ENCODE measurements at regions not wholly inside any gene's neighbourhood (a gene's known extent, or its start where the extent isn't known, plus 50 kb on each side); places are given as distances from the start of the nearest gene placed in this dataset.

DNA sequence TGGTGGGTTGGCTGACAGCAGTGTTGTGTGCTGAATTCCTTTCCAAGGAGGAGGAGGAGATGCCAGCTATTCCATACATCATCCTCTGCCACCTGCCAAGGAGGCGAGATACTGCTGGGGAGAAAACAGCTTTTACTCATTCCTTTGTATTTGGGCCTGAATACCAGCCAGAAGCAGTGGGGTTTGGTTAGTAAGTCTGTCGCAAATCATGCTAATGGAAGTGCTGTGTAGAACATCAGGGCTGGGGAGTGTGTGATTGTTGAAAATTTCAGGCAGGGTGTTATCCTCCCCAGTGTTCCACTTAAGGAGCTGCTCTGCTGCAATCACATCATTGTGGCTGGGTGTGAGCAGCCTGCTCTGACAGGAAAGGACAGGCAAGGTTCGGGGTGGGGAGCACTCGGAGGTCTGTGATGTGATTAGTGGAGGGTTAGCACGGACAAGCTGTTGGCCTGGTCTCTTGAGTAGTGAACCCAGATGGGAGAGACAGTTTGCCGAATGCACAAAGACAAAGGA is 128.2 kb upstream of the DLX2 start:
- DNase-seq (ENCODE audit: low read depth): no peak

DNA sequence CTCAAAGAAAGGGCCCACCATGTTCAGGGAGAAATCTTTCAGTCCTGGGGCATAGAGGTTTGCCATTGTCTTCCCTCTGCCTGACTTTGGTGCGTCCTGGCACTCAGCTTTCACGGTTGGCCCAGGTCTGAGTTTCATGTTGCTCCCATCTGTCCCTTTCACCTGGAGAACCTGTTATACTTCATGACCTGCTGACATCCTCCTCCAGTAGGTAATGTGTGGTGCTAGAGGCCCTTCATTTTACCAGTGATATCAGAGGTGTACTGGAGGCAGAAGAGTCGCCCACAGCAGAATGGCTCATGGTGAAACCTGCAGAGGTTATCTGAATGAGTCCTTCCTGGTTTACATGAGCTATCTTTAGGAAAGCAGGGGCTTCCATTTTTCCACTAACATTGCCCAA is 128.8 kb upstream of the DLX2 start:
- no peak for DNase-seq (ENCODE audit: low read depth)

DNA sequence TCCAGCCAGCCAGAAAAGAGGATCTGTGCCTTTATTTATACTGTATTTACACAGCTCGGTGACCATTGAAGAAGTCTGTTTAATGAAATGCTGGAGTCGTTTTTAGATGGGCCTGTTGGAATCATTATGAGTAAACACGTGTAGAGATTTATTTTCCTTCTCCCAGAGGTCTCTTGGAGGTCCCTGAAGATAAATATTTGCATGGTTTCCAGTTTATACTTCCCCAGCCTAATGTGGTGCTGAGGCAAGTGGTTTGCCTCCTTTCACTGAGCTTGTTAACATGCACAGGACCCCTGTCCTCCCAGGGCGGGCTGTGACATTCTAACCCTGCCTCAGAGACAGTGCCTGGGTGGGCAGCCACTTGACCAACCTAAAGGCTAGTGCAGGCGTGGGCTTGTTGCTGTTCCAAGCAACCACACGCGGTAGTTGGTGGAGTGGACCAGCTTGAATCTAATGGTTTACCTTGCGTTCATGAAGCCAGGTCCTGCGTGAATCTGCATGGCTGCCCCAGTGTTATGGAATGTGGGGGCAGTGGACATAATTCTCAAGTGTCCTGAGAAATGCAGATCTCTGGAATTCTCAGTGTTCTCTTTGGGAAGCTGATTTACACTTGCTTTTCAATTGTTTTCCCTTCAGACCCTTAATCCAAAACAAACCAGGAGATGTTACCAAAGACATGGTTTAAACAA is 130.2 kb upstream of the DLX2 start:
- no peak for DNase-seq (ENCODE audit: low read depth)

DNA sequence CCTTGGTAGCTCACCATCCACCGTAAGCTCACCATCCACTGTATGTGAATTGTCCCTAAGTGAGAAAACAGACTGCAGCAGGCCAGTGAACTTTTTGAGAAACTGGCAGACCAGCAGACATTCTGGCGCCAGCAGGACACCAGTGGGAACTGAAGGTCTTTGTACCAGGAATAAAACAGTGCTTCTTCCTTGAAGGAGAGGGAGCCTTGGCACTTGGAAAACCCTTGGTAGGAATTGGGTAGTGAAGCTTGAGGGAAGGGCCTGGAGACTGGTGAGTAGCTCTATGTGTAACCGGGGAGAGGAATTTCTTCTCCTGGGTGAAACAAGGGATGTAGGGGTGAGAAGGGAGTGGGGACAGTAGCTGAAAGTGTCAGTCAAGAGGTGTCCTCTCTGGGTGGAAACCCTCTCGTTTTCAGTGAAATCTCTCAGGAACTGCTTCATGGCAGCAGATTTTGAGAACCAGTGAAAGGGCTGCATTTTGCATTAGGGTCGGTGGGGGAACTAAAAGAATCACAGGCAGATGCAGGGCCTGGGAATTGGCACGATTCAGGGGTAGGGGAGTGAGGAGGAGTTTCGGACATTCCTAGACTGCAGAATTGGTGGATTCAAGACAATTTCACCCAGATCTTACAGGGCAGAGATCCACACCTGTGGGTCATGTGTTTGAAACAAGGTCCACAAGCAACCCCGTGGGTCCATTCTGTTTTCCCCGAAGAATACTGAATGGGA is 131.5 kb upstream of the DLX2 start:
- no peak for DNase-seq (ENCODE audit: low read depth)

DNA sequence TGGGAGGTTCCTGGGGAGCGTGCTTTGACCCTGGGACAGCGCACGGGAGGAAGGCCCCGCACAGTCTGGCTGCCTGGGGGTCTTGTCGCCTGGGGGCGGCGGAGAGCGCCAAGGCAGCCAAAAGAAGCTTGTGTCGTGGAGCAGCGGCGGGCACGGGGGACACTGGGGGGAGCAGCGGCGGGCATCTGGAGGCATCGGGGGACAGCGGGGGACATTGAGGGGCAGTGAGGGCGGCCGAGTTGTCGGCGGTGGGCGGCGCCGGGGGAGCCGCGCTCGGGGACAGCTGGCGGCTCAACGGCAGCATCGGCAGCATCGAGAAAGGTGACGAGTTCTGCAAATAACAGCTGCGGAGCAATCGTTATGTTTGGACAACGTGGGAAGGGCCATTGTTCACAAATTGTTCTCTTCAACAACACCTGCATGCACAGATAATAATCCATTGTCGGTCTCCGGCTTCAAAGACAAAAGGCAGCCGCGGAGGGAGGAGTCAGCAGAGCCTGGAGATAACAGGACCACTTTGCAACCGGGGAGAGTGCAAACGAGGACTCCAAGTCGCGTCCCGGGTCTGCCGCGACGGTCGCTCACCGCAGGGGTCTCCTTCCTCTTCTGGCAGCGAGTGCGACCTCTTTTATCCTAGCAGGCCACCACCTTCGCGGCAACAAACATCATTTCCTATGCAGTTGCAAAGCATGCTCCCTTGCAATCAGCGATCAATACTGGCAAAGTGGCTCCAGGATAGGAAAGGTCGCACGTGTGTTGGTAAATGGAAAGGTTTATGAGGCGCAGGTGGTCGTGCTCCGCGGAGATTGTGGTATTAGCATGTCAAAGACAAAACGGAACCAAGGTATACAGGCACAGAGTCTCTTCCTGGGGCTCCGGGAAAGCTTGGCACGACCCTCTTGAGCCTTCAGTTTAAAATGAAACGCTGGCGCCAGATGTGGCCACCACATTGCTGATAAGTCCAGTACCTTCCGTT is 132.3 kb upstream of the DLX2 start:
- no peak for DNase-seq (ENCODE audit: low read depth)

DNA sequence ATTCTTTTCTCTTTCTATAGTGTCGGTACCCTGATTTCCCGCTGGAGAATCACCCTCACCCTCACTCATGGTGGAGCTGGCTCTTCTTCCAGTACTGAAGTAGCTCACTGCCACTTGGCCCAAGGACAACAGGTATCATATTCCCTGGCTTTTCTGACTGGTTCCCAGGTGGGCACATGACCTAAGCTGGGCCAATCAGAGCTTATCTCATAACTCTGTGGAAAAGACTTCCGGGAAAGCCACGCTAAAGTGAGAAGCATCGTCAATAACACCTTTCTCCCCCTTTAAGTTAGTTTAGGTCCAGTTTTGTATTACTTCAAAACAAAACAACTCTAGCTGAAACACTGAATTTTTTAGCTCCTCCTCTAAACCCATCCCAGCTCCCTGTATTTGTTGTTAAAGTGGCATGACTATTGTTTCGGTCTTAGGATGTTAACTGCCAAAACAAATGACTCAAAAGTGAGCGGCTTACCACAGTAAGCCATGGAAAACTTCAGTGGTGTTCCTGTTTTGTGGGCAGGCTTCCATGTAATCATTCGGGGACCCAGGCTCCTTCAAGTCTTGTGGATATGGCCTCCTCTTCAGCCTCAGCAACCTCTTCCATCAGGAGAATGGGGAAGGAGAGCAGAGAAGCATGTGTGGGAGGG is 137.4 kb upstream of the DLX2 start:
- no peak for DNase-seq (ENCODE audit: low read depth)

DNA sequence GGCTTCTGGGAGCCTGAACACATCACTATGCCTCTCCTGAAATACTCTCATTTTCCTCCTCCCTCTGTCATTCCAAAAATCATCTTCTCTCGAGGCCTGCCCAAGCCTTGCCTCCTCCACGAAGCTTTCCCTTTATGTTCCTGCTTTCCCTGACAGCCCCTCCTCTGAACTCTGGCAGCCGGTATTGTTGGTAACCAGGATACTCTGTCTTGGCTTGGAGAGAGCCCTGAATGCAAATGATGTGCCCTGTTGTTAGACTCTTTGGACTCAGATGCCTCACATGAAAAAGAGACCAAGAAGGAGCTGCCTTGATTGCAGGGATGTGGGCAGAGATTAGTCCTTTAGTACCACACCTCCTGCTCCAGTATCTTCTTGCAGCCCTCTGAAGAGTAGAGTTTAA is 138.5 kb upstream of the DLX2 start:
- DNase-seq (ENCODE audit: low read depth): no peak

DNA sequence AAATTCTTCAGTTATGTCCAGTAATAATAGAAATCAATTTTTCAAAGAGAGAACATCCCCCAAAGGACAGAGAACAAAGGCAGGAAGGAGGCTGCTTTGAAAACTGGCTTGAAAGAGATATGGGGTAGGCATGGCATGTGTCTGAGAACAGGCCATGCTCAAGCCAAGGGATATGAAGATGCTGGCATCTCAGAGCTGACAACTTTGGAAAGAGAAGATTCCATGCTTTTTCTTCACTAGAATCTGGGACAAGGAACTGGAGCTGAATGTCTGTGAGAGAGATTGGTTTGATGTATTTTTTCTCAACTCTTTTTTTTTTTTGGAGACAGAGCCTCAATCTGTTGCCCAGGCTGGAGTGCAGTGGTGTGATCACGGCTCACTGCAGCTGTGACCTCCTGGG is 139.8 kb upstream of the DLX2 start:
- DNase-seq (ENCODE audit: low read depth): no peak

DNA sequence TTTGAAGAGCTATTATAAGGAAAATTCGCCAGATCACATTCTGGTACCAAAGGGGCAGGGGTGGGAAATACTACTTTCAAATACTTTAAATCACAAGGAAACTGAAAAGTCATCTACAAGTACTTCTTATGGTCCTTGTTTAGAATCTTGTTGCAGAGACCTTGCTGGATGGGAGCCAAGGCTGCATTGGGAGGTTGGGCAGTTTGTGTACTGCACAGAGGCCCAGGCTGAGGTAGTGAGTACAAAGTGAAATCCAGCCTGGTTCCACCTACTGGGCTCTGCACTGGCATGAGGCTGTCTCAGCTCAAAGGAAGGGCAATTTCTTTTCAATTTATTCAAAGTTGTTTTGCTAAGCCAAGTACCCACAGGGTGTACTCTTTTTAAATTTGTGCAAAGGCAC is 140.3 kb upstream of the DLX2 start:
- DNase-seq (ENCODE audit: low read depth): no peak

DNA sequence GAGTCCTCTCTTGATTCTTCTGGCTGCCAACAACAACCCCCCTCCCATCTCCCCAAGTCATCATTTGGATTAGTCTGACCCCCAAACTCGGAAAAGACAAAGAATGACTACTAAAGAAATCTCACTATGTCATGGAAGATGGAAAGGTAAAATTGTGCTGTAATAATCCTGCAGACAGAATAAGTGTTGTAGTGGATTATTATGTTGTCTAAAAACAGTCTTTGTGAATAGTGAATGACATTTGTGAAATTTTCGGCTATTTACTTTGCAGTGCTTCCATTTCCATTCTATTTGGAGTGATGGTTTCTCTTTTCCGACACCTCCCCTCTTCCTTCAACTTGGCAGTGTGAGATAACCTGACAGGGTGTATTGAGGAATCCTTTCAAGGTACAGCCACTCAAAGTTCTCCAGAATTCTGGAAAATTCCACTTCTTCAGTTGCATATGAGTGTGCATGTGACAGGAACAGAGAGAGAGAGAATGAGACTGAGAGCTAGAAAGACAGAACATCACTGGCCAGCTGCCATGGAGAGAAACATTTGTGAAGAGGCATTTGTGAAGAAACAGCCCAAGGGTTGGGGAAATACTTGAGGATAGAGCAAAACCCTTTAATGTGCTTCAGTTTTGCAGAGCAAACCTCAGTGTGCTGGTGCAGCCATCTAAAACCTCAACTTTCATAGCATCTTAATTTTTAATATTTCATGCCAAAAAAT is 141.9 kb upstream of the DLX2 start:
- DNase-seq (ENCODE audit: low read depth): no peak

DNA sequence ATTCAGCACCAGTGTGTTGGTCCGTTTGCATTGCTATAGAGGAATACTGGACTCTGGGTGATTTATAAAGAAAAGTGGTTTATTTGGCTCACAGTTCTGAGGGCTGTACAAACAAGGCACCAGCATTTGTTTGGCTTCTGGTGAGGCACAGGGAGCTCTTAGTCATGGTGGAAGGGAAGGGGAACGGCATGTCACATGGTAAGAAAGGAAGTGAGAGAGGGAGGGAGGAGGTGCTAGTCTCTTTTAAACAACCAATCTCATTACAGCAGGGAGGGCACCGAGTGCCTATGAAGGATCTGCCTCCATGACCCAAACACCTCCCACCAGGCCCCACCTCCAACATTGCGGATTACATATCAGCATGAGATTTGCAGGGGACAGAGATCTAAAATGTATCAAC is 143.9 kb upstream of the DLX2 start:
- no peak for DNase-seq (ENCODE audit: low read depth)

DNA sequence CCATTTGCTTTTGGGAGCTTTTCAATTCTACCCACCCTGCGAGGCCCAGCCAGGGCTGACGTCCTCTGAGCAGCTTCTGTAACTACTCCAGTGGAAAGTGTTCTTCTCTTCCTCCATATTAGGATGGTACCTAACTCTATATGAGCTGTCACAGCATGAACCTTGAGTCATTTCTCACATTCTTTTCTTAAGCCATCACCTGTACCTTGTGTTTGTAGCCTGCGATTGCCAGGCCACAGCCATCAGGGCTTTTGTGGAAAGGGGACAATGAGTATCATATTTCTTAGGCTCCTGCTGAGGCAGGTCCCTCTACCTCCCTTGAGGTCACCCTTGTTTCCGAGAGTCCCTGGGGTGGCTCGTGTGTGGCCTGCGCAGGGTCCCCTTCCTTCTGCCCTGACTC is 144.5 kb upstream of the DLX2 start:
- DNase-seq (ENCODE audit: low read depth): no peak

DNA sequence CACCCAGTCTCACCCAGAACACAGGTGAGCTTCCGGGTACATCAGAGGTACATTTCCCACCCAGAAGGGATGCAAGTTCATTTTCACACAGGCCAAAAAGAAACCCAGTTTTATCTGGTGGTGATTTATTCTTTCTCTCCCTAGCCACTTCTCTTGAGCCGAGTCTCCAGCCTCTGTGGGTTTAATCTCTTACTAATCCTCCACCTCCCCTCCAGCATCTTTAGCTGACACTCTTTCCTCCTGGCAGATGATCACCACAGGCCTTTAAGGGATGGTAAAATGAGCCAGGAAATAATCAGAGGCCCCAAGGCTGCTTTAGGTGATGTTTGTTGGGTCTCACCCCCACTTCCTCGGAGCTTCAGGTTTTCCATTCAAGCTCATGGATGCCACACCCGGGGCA is 145.7 kb upstream of the DLX2 start:
- no peak for DNase-seq (ENCODE audit: low read depth)

DNA sequence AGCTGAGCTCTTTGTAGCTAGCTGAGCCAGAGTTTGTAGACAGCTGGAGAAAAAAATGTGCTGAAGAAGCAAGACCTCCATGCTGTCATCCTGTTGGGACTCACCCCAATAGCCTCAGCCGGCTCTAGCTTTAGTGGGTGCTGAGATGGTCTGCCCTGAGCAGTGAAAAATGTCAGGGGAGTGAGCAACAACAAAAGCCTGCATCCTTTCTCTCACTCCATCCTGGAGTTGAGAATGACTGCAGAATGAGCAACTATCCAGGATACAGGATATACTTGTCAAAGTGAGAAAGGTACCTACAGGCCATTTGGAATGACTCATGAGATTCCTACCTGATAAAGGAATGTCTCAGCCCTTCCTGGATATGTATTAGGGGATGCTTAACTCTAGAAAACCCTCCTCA is 146.1 kb upstream of the DLX2 start:
- no peak for DNase-seq (ENCODE audit: low read depth)

DNA sequence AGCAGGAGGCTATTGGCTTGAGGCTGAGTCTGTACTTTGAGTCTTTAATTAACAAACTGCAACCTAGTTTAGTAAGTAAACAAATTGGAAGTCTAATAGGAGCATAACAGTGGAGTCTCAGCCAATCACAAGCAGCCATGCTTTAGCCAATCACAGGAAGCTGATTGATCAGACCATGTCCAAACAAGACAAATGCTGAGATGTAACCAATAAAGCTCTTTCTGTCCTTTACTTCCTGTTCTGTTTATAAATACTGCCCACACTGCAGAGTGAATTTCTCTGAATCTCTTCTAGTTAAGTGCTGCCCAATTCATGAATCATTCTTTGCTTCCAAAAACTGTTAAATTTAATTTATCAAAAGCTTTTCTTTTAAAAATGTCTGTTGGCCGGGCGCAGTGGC is 146.6 kb upstream of the DLX2 start:
- no peak for DNase-seq (ENCODE audit: low read depth)

DNA sequence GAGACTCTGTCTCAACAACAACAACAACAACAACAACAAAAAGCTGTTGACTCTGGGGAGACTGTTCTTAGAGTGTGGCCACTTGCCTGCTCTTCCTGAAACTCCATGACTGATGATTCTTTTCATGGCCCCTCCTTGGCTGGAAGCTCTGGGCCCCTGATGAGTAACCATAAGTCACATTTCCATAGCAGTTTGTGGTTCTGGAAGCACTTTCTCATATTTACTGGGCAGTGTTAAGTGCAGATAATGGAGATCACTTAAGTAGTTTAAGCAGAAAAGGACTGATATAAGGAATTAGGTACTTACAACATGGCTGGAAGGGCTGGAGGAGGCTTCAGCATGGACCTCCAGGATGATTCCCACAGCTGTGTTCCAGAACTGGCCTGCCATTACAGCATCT is 147.3 kb upstream of the DLX2 start:
- DNase-seq (ENCODE audit: low read depth): no peak

DNA sequence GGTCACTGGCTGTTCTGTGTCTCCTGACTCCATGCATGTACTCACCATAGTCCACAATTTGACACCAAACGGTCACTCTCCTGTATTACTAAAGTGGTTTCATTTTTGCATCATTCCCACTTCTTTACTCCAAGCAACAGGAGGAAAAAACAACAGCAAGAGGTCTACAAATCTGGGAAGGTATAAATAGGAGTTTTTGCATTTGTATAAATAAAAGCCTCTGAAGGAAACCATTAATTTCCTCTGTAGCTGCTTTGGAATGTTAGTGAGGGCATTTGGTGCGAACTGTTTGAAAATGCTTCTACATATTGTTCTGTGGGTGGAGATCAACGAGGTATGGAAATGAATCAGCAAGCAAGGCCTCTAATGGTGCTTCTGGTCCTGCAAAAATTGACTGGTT is 148.5 kb upstream of the DLX2 start:
- no peak for DNase-seq (ENCODE audit: low read depth)

DNA sequence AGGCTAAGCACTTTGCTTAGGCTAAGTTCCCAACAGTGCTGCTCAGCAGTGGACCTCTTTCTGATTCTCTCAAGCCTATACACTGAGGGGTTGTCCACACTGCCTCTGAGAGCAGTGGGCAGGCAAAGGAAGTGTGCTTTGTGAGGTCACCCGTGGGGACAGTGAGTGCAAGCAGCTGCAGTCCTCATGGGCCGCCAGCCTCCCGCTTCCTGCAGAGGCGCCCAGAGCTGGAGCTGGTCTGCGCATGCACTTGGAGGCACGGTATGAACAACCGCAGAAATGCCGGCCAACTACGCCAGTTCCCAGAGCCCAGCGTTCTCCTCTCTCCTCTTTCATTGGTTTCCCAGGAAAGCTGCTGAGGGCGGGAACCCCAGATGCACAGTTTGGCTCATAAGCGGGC is 149.5 kb upstream of the DLX2 start:
- no peak for DNase-seq (ENCODE audit: low read depth)

DNA sequence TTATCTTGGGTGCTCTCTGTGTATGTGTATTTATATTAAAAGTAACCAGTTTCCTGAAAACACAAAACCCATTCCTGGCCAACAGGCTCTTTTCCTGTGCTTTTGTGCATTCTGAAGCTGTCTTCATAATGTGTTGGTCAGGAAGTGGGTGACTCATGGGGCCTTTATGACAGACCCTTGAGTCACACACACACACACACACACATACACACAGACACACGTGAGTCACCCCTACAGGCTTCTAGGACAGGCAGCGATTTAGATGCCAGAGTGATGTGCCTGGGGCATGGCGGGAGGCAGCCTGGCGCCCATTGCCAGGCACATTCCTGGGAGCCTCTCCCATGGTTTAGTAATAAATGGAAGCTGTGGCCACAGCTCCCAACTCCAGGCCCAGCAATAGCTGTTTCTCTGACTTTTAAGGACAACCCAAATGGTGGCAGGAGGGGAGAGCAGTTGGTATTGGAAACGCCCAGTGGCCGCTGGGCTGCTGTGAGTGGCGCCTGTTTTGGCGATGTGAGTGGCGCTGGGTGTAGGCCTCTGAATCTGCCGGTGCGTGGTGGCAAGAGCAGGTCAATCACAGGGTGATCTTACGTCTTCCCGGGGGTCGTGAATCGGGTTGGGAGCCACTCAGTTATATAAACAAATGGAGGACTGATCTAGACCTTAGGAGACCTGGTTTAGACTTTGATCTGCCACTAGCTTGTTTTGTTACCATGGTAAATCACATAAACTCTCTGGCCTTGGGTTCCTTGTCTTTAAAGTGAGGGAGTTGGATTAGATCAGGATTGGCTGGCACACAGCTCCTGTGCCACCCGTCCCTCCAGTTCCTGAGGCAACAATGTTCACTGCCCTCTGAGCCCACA is 150.7 kb upstream of the DLX2 start:
- DNase-seq (ENCODE audit: low read depth): peak; percentile 54

DNA sequence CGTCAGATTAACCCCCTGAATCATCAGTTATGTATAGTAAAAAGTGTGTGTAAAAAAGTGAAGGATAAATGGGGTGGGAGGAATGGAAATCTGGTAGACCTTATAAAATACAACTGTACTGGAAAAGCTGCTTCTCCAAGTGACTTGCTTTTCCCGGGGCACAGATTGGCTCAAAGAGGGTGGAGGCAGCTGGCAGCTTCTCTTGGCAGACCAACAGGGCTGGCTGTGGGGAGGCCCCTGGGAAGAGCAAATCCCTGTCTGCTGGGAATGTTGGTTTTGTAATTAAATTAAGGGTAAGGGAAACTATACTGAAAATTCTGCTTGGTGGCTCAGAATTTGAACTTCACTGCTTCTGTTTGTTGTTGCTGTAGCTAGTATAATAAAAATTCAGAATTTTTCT is 154.2 kb upstream of the DLX2 start:
- DNase-seq (ENCODE audit: low read depth): no peak

DNA sequence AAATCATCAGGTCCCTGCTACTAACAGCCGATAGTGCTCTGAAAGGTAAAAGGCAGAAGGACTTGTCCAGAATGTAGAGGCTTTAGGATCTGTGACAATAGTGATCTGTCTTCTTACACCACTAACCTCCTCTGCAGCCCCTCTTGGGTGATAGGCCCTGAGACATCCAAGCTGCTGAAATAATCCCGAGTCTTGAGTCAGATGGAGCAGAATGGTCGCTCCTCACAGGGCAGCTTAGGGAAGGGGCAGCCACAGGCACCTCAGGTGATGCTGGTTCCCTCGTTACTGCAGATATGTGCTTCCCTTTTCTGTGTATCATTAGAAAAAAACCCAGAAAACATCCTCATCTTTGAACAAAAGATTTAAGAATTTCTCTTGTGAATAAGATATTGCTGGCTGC is 157.1 kb upstream of the DLX2 start:
- no peak for DNase-seq (ENCODE audit: low read depth)
